ENCODE measurements at regions not wholly inside any gene's neighbourhood (a gene's known extent, or its start where the extent isn't known, plus 50 kb on each side); places are given as distances from the start of the nearest gene placed in this dataset.

DNA sequence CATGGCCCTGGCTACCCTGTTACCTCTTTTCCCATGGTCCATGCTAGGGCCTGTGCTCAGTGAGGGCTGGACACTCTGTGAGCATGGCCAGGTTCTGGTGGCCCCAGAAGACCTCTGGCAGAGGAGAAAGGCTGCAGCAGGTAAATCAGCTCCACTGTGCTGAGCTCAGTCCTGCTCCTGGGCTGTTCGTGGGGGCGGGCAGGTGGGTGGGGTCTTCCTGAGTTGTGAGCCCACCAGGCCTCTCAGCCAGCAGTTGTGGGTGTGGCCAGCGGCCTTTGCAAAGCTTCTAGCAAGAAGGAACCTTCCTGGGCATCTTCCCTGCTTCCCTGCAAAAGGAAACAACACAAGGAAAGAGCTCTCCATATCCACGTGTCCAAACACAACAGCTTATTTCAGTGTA lies 85.3 kb upstream of the STX18 start:
- TF ChIP-seq, protein P1, sequence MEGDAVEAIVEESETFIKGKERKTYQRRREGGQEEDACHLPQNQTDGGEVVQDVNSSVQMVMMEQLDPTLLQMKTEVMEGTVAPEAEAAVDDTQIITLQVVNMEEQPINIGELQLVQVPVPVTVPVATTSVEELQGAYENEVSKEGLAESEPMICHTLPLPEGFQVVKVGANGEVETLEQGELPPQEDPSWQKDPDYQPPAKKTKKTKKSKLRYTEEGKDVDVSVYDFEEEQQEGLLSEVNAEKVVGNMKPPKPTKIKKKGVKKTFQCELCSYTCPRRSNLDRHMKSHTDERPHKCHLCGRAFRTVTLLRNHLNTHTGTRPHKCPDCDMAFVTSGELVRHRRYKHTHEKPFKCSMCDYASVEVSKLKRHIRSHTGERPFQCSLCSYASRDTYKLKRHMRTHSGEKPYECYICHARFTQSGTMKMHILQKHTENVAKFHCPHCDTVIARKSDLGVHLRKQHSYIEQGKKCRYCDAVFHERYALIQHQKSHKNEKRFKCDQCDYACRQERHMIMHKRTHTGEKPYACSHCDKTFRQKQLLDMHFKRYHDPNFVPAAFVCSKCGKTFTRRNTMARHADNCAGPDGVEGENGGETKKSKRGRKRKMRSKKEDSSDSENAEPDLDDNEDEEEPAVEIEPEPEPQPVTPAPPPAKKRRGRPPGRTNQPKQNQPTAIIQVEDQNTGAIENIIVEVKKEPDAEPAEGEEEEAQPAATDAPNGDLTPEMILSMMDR (IDR thresholded peaks at IDR 0.05) = no peak
- no peak for TF ChIP-seq ZFX (IDR thresholded peaks at IDR 0.05; ENCODE audit: borderline replicate concordance)

DNA sequence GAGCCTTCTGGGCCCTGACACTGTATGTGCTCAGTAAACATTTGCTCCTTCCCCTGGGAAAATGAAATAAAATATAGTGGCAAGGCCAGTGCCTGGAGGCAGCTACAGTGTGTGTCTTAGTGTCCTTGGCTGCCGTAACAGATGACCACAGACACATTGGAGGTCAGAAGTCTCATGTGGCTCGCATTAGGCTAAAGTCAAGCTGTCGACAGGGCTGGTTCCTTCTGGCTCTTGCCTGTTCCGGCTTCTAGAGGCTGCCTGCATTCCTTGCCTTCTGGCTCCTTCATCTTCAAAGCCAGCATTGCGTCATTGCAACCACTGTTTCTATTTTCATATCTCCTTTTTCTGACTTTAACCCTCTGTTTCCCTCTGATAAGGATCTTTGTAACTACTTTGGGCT lies 83.6 kb upstream of the STX18 start:
- H3K27ac ChIP-seq = no peak overlapping the region
- TF ChIP-seq, protein P1 (IDR thresholded peaks at IDR 0.05) = no peak
- no peak for TF ChIP-seq ZFX (IDR thresholded peaks at IDR 0.05; ENCODE audit: borderline replicate concordance)

More for the DNA sequence above, 85.3 kb upstream of the STX18 start:
- H3K27ac ChIP-seq = no peak overlapping the region

DNA sequence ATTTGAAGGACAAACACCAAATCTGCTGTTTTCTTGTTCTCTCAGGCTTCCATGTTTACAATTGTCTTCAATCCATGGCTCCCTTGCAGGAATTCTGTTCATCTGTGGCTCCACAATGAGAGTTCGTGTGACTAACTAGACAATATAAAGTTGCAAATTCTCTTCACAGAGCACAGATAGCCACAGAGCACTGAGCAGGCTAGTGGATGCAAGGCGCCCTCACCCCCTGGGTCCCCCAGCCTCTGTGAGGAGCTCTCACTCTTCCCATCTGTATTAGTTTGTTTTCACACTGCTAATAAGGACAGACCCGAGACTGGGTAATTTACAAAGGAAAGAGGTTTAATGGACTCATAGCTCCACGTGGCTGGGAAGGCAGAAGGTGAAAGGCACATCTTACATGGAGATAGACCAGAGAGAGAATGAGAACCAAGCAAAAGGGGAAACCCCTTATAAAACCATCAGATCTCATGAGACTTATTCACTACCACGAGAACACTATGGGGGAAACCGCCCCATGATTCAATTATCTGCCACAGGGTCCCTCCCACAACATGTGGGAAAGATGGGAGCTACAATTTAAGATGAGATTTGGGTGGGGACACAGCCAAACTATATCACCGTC lies 82.5 kb upstream of the STX18 start:
- TF ChIP-seq, protein P1 (IDR thresholded peaks at IDR 0.05) = no peak
- no peak for TF ChIP-seq ZFX (IDR thresholded peaks at IDR 0.05; ENCODE audit: borderline replicate concordance)
- H3K27ac ChIP-seq = no peak overlapping the region

DNA sequence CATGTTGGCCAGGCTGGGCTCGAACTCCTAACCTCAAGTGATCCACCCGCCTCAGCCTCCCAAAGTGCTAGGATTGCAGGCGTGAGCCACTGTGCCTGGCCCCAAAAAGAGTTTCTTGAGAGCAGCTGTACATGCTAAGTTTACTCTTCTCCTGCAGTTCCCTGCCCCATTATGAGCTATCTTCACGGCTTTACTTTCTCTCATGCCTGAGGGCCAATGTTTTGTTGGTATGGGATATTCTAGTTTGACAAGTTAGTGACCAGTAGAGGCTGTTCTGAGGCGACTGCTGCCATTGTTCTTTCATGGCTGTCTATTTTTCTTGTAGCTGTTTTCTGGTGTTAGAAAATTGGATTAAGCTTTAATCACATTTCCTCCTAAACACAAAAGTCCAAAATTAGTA lies 78.0 kb upstream of the STX18 start:
- no peak overlapping the region for H3K27ac ChIP-seq
- TF ChIP-seq, protein P1 (IDR thresholded peaks at IDR 0.05) = no peak
- TF ChIP-seq ZFX (IDR thresholded peaks at IDR 0.05; ENCODE audit: borderline replicate concordance) = no peak

DNA sequence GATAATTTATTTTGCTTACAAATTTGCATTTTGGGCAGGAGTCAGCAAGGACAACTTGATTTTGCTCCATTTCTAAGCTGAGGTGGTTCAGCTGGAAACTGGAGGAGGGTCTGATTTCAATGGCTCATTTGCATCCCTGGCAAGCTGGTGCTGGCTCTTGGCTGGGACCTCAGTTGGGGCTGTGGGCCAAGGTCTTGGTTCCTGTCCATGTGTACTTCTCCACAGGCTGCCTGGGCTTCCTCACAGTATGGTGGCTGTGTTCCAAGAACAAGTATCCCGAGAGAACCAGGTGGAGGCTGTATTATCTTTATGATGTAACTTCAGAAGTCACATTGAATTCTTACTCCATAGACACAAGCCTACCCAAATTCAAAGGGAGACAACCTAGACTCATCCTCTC lies 77.0 kb upstream of the STX18 start:
- no peak overlapping the region for H3K27ac ChIP-seq
- TF ChIP-seq, protein P1 (IDR thresholded peaks at IDR 0.05) = no peak
- no peak for TF ChIP-seq ZFX (IDR thresholded peaks at IDR 0.05; ENCODE audit: borderline replicate concordance)

DNA sequence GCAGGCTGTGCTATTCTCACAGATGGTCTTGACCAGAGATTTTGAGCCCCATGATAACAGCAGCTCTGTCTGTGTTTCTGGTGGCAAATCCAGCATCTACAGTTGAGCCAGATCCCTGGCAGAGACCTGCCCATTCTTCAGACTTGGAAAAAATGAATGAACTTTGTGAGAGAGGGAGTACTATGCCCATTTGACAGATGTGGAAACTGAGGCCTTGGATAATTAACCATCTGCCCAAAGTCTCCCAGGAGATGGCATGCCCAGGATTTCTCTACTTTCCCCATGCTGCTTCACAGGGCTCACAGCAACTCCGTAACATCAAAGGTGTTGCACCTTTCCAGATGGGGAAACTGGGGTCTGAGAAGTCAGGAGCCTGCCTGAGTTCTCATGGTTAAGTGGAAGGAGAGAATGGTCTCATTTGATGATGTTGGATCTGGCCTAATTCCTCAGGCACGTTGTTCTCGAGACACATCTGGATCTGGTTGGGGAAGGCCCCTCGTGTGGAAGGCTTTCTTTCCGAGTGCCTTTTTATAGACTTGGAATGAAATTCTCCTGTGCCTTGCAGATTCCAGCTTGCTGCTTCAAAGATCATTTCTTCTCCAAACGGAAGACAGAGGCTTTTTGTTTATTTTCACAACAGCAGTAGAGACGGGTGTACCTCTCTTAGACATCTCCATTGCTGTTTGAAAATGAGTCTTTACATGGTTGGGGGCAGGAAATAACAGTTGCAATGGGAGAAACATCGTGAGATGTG lies 73.3 kb upstream of the STX18 start:
- H3K27ac ChIP-seq = no peak overlapping the region
- TF ChIP-seq ZFX (IDR thresholded peaks at IDR 0.05; ENCODE audit: borderline replicate concordance) = no peak
- TF ChIP-seq, protein P1 (IDR thresholded peaks at IDR 0.05) = no peak

DNA sequence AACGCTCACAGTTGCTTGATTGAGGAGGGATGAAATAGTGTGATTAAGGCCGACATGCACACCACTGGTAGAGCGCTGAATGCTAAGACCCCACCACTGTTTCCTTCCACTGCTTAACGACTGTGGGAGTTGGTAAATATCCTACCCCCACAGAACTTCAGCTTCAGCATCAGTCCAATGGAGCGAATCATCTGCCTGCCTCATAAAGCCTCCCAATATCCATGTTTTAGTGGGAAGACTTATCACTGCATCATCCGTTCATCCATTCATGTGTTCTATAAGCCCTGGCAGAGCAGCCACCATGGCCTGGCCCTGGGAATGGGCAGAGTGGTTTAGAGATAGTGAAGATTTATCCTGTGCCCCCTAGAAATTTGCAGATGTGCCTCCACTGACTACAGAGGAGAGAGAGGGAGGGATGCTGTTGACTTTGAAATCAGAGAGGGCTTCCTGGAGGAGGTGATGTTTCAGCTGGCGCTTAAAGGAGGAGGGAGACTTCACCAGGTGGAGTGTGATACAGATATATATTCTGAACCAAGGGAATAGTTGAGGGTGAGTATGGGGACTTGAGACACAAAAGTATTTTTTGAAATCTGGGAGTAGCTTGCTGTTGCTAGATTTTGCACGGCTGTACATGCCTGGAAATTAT lies 71.9 kb upstream of the STX18 start:
- H3K27ac ChIP-seq = no peak overlapping the region
- TF ChIP-seq, protein P1 (IDR thresholded peaks at IDR 0.05) = no peak
- TF ChIP-seq ZFX (IDR thresholded peaks at IDR 0.05; ENCODE audit: borderline replicate concordance) = no peak
